ENCODE measurements at regions not wholly inside any gene's neighbourhood (a gene's known extent, or its start where the extent isn't known, plus 50 kb on each side); places are given as distances from the start of the nearest gene placed in this dataset.
"Not testable (repeated sequence)": the region's sequence is repeated elsewhere in the genome, so short reads cannot be mapped to it uniquely, and the experiment has no call there.

DNA sequence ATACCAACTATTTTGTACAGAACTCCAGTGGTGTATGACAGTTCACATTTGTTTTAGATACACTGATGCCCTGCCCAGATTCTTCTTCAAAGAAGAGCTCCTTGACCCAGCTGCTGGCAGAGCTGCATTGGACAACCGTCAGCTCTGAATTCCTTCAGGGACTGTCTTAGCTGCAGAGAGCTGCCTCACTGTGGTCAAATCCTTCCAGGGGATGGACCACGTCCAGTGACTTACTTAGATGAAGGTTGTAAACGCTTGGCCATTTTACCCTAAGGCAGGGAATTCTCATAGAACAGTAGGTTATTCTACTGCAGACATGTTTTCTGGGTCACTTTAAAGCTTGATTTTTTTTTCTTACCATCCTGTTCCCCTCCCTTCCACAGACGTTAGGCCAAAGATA lies 905.0 kb upstream of the ATXN7L3B start:
- Histone ChIP-seq H3K36me3 (ENCODE audit: control insufficient read depth, insufficient read depth, low read length) (no peaks in the 10 kb centered on the region), H3K9me3 (ENCODE audit: control insufficient read depth, insufficient read depth, low read depth, low read length) (no peaks in the 10 kb centered on the region; the same call in 1 of the 2 replicates), H3K4me3 (ENCODE audit: low read depth in 2 of 2, low read length in 2 of 2) (no peak overlapping the region), H3K27ac (ENCODE audit: low read length) (no peak overlapping the region), H3K27me3 (ENCODE audit: control insufficient read depth, insufficient read depth, low read length) (no peaks in the 10 kb centered on the region), H3K4me1 (ENCODE audit: control insufficient read depth, insufficient read depth, low read length) (no peaks in the 10 kb centered on the region)
- in situ Hi-C loops (cut with HindIII; ENCODE audit: low pct_unique_long_range_greater_than_20kb, low sequenced_read_pairs) (no loop called here), intact Hi-C loops (cut with micrococcal nuclease; ENCODE audit: unreplicated experiment) (no loop called here)
- POLR2A ChIA-PET = no interaction called here
- TF ChIP-seq, protein P1, sequence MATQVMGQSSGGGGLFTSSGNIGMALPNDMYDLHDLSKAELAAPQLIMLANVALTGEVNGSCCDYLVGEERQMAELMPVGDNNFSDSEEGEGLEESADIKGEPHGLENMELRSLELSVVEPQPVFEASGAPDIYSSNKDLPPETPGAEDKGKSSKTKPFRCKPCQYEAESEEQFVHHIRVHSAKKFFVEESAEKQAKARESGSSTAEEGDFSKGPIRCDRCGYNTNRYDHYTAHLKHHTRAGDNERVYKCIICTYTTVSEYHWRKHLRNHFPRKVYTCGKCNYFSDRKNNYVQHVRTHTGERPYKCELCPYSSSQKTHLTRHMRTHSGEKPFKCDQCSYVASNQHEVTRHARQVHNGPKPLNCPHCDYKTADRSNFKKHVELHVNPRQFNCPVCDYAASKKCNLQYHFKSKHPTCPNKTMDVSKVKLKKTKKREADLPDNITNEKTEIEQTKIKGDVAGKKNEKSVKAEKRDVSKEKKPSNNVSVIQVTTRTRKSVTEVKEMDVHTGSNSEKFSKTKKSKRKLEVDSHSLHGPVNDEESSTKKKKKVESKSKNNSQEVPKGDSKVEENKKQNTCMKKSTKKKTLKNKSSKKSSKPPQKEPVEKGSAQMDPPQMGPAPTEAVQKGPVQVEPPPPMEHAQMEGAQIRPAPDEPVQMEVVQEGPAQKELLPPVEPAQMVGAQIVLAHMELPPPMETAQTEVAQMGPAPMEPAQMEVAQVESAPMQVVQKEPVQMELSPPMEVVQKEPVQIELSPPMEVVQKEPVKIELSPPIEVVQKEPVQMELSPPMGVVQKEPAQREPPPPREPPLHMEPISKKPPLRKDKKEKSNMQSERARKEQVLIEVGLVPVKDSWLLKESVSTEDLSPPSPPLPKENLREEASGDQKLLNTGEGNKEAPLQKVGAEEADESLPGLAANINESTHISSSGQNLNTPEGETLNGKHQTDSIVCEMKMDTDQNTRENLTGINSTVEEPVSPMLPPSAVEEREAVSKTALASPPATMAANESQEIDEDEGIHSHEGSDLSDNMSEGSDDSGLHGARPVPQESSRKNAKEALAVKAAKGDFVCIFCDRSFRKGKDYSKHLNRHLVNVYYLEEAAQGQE (IDR thresholded peaks at IDR 0.05; ENCODE audit: insufficient read depth in 1 of 2, low read depth in 2 of 2, low read length in 1 of 2) = no peak
- TF ChIP-seq POLR2AphosphoS5 (IDR thresholded peaks at IDR 0.05; ENCODE audit: low read depth, low read length) (no peak), TCF7L2 (IDR thresholded peaks at IDR 0.05; ENCODE audit: low read depth, low read length) (no peak), SIN3A (IDR thresholded peaks at IDR 0.05; ENCODE audit: borderline replicate concordance, insufficient read depth, low read depth, low read length) (no peak)
- TF ChIP-seq, protein P2, sequence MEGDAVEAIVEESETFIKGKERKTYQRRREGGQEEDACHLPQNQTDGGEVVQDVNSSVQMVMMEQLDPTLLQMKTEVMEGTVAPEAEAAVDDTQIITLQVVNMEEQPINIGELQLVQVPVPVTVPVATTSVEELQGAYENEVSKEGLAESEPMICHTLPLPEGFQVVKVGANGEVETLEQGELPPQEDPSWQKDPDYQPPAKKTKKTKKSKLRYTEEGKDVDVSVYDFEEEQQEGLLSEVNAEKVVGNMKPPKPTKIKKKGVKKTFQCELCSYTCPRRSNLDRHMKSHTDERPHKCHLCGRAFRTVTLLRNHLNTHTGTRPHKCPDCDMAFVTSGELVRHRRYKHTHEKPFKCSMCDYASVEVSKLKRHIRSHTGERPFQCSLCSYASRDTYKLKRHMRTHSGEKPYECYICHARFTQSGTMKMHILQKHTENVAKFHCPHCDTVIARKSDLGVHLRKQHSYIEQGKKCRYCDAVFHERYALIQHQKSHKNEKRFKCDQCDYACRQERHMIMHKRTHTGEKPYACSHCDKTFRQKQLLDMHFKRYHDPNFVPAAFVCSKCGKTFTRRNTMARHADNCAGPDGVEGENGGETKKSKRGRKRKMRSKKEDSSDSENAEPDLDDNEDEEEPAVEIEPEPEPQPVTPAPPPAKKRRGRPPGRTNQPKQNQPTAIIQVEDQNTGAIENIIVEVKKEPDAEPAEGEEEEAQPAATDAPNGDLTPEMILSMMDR (IDR thresholded peaks at IDR 0.05) = no peak
- DNase-seq (ENCODE audit: low read depth, low spot score) (no peak), ATAC-seq (no peak)
- BruUV-seq (replicated peaks) = no TSS peak
- CTCF ChIA-PET = no interaction called here

DNA sequence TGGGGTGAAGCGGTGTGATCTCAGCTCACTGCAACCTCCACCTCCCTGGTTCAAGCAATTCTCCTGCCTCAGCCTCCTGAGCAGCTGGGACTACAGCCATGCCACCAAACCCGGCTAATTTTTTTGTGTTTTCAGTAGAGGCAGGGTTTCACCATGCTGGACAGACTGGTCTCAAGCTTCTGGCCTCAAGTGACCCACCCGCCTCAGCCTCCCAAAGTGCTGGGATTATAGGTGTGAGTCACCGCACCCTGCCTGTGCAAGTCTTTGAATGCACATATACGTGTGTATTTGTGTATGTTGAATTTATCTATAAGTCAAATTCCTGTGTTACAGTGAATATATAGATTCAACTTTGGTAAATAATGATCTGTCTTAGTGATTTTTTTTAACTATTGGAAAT lies 898.2 kb upstream of the ATXN7L3B start:
- ATAC-seq; BruUV-seq (replicated peaks); H3K4me1 ChIP-seq (ENCODE audit: control insufficient read depth, insufficient read depth, low read length); H3K36me3 ChIP-seq (ENCODE audit: control insufficient read depth, insufficient read depth, low read length); DNase-seq (ENCODE audit: low read depth, low spot score); intact Hi-C loops (cut with micrococcal nuclease; ENCODE audit: unreplicated experiment); in situ Hi-C loops (cut with HindIII; ENCODE audit: low pct_unique_long_range_greater_than_20kb, low sequenced_read_pairs); H3K27me3 ChIP-seq (ENCODE audit: control insufficient read depth, insufficient read depth, low read length); H3K9me3 ChIP-seq (ENCODE audit: control insufficient read depth, insufficient read depth, low read depth, low read length); H3K27ac ChIP-seq (ENCODE audit: low read length); H3K4me3 ChIP-seq (ENCODE audit: low read depth in 2 of 2, low read length in 2 of 2); CTCF ChIA-PET; POLR2A ChIA-PET: not testable (repeated sequence)

DNA sequence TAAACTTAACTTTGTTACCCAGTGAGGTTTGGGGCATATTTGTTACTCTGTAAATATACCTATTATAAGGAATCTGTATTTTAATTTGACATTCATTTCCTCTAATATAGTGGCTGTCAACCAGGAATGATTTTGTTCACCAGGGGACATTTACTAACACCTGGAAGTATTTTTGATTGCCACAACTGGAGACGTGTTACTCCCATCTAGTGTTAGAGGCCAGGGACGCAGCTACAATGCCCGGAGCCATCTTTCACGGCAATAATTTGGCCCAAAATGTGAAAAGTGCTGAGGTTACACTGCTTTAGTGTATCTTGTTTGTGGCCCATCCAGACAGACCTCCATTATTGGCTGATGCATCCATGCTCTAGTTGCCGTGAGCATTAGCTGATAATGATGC lies 881.3 kb upstream of the ATXN7L3B start:
- TF ChIP-seq, protein P1 (IDR thresholded peaks at IDR 0.05; ENCODE audit: insufficient read depth in 1 of 2, low read depth in 2 of 2, low read length in 1 of 2) = no peak
- TF ChIP-seq SIN3A (IDR thresholded peaks at IDR 0.05; ENCODE audit: borderline replicate concordance, insufficient read depth, low read depth, low read length) = no peak
- no peak for TF ChIP-seq POLR2AphosphoS5 (IDR thresholded peaks at IDR 0.05; ENCODE audit: low read depth, low read length)
- TF ChIP-seq, protein P2 (IDR thresholded peaks at IDR 0.05) = no peak
- no peak for TF ChIP-seq TCF7L2 (IDR thresholded peaks at IDR 0.05; ENCODE audit: low read depth, low read length)
- DNase-seq (ENCODE audit: low read depth, low spot score) = no peak
- Histone ChIP-seq H3K4me1 (ENCODE audit: control insufficient read depth, insufficient read depth, low read length) (no peaks in the 10 kb centered on the region), H3K27me3 (ENCODE audit: control insufficient read depth, insufficient read depth, low read length) (no peaks in the 10 kb centered on the region), H3K36me3 (ENCODE audit: control insufficient read depth, insufficient read depth, low read length) (no peaks in the 10 kb centered on the region), H3K4me3 (ENCODE audit: low read depth in 2 of 2, low read length in 2 of 2) (no peak overlapping the region), H3K27ac (ENCODE audit: low read length) (no peak overlapping the region), H3K9me3 (ENCODE audit: control insufficient read depth, insufficient read depth, low read depth, low read length) (no peaks in the 10 kb centered on the region)
- ChIA-PET CTCF (no interaction called here), POLR2A (no interaction called here)
- in situ Hi-C loops (cut with HindIII; ENCODE audit: low pct_unique_long_range_greater_than_20kb, low sequenced_read_pairs) (no loop called here), intact Hi-C loops (cut with micrococcal nuclease; ENCODE audit: unreplicated experiment) (no loop called here)
- no TSS peak for BruUV-seq (replicated peaks)
- ATAC-seq = no peak

Data from Panc1 (cell line).